Common myeloid progenitor, CD34-positive (primary cell): ENCODE measurements at regions not wholly inside any gene's neighbourhood (a gene's known extent, or its start where the extent isn't known, plus 50 kb on each side); places are given as distances from the start of the nearest gene placed in this dataset.
A peak's percentile ranks its signal among the peaks of the same experiment; 100 is the strongest.
"Not testable (repeated sequence)": the region's sequence is repeated elsewhere in the genome, so short reads cannot be mapped to it uniquely, and the experiment has no call there.

ENCODE experiments used
- CTCF ChIA-PET: fragments of 350-600 bp; sonication (Branson Sonifier 250); formaldehyde crosslinking; loops from one replicate; lab custom pipeline; 2021; ENCODE audit warnings: antibody characterized with exemption; lab: Charles Lee
- POLR2A ChIA-PET: fragments of 350-600 bp; sonication (Branson Sonifier 250); formaldehyde crosslinking; loops from one replicate; lab custom pipeline; 2021; ENCODE audit warnings: antibody characterized with exemption; lab: Charles Lee
- DNase-seq, 3 donors: peaks; one replicate each; pipeline versions ENCODE4 v3.0.0 to v3.0.0-alpha.2; 2013
- H3K27ac ChIP-seq, 2 experiments: 1 replicate in 1 of 2; 2 replicates in 1 of 2; pipeline ENCODE4 v1.7.0; 2013; ENCODE audit warnings: inconsistent platforms in 2 of 2, low read length in 2 of 2, mild to moderate bottlenecking in 2 of 2, low read depth in 1 of 2, moderate library complexity in 1 of 2; ENCODE audit not compliant: severe bottlenecking in 2 of 2, insufficient read depth in 1 of 2, poor library complexity in 1 of 2
- H3K27me3 ChIP-seq, 5 experiments: replicated peaks in 2 of 5; 1 replicate in 3 of 5; 2 replicates in 2 of 5; pipeline versions ENCODE4 v1.6.1 to v1.7.0; 2013; ENCODE audit warnings: low read length in 4 of 5, mild to moderate bottlenecking in 2 of 5, moderate library complexity in 2 of 5, inconsistent platforms in 1 of 5; ENCODE audit not compliant: insufficient read depth in 5 of 5, control insufficient read depth in 4 of 5
- H3K36me3 ChIP-seq, 4 experiments: 1 replicate in 2 of 4; 2 replicates in 2 of 4; pipeline versions ENCODE4 v1.6.1 to v1.7.0; 2013; ENCODE audit warnings: low read length in 3 of 4, control low read depth in 1 of 4, mild to moderate bottlenecking in 1 of 4; ENCODE audit not compliant: control insufficient read depth in 4 of 4, insufficient read depth in 4 of 4
- H3K4me1 ChIP-seq, 4 experiments: 1 replicate in 3 of 4; 2 replicates in 1 of 4; pipeline versions ENCODE4 v1.6.1 to v1.7.1; 2013; ENCODE audit warnings: low read length in 3 of 4, mild to moderate bottlenecking in 3 of 4, control low read depth in 1 of 4, inconsistent platforms in 1 of 4, moderate library complexity in 1 of 4; ENCODE audit not compliant: control insufficient read depth in 4 of 4, insufficient read depth in 4 of 4; ENCODE audit errors: control extremely low read depth in 1 of 4
- H3K4me3 ChIP-seq, 7 experiments: 1 replicate in 4 of 7; 2 replicates in 3 of 7; pipeline versions ENCODE4 v1.5.1 to v1.7.0; 2013; ENCODE audit warnings: mild to moderate bottlenecking in 7 of 7, low read length in 6 of 7, moderate library complexity in 6 of 7, inconsistent platforms in 2 of 7, low read depth in 2 of 7, control low read depth in 1 of 7; ENCODE audit not compliant: insufficient read depth in 4 of 7, control insufficient read depth in 1 of 7; ENCODE audit errors: extremely low read depth in 1 of 7
- H3K9me3 ChIP-seq, 5 experiments: 1 replicate in 4 of 5; 2 replicates in 1 of 5; pipeline versions ENCODE4 v1.6.1 to v1.7.1; 2013; ENCODE audit warnings: low read length in 4 of 5, mild to moderate bottlenecking in 2 of 5, inconsistent platforms in 1 of 5, low read depth in 1 of 5, moderate library complexity in 1 of 5; ENCODE audit not compliant: control insufficient read depth in 4 of 5, insufficient read depth in 2 of 5; ENCODE audit errors: control extremely low read depth in 1 of 5
- WGBS: methylation state at CpG from one replicate; pipeline ENCODE4 v1.1.5; 2013; ENCODE audit not compliant: insufficient coverage; 5-methylcytosine and 5-hydroxymethylcytosine counted together

DNA sequence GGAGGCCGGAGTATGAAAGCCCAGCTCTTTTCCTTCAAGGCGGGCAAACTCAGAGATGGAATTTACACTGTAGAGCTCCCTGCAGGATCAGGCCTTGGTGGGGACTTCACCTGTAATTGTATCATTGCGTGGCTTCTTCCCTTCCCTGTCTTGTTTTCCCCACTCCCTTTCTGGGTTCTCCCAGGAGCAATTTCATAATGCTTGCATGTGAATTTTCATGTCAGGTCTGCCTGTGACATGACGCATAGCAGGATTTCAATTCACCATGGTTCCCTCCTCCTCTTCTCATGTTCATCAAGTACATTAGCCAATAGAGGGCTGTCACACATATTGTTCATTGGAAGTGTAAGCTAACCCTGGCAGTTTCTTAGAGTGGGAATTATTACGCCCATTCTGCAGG is 197.7 kb downstream of the RPS24 start:
- Histone ChIP-seq H3K27me3 (no peaks in the 10 kb centered on the region), H3K9me3 (no peaks in the 10 kb centered on the region), H3K4me3 (no peak overlapping the region), H3K27ac (no peak overlapping the region), H3K4me1 (peaks cover 0 to 10% (median 9%) of the 10 kb centered on the region in 4 experiments), H3K36me3 (no peaks in the 10 kb centered on the region)
- ChIA-PET CTCF (interaction anchor here (0.9 to 7.4 kb wide), 6 partner anchors 10 to 166 kb away, joined by 3 to 54 read pairs (median 5); no protein-coding TSS in a partner anchor), POLR2A (no interaction called here)
- 90% methylated on average over 5 of the region's 5 CpGs for WGBS
- DNase-seq: no peak

DNA sequence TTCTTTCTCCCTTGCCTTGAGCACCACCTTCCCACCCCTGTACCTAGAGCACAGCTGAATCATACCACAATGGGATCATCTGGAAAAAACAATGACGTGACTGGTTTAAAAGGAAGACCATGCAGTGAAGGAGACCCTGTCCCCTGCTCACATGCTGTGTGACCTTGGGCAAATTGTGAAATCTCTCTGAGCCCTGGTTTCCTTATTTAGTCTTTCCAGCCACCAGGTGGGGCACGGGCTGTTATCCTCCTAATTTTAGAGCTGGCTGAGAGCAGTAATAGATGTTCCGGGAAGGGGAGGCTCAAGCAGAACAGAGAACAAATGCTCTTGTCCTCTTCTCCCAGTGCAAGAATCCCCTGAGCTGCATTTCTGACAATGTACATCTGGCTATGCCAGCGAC is 198.3 kb downstream of the RPS24 start:
- no peak overlapping the region for H3K27ac ChIP-seq
- POLR2A ChIA-PET: no interaction called here
- 90% methylated on average over 4 of the region's 4 CpGs for WGBS
- H3K4me3 ChIP-seq: no peak overlapping the region
- H3K36me3 ChIP-seq: no peaks in the 10 kb centered on the region
- peaks cover 3 to 16% (median 15%) of the 10 kb centered on the region in 4 experiments for H3K4me1 ChIP-seq
- CTCF ChIA-PET: interaction anchor here (0.9 to 7.4 kb wide), 10 partner anchors 9 to 166 kb away, joined by 3 to 54 read pairs (median 4); no protein-coding TSS in a partner anchor
- no peaks in the 10 kb centered on the region for H3K9me3 ChIP-seq
- H3K27me3 ChIP-seq: no peaks in the 10 kb centered on the region
- no peak for DNase-seq

DNA sequence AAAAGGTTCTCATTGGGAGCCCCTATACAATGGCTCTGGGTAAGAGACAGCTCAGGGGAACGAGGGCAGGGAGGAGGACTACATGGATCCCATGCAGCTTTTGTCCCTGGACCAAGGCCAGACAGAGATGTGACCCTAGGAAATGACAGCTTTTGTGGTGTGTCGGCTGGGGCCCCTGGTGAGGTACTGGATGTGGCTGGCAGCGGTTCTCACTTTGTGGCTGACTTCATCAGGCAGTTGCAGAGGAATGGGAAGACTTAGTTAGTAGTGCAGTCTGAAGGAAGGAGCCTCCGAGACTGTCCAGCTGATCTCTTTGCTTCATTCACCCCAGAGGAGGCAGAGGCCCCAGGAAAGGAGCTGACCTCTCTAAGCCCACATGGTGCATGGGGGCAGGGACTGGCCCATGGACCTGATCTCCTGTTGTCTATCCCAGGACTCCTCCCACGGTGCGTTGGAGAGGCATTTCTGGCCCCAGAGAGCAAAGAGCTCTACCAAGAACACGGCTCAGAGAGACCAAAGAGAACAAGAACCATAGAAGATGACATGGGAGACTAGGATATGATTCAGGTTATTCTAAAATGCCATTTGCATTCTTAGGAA is 202.9 kb downstream of the RPS24 start:
- Histone ChIP-seq H3K36me3 (no peaks in the 10 kb centered on the region), H3K9me3 (no peaks in the 10 kb centered on the region), H3K27ac (no peak overlapping the region), H3K27me3 (no peaks in the 10 kb centered on the region), H3K4me1 (peaks cover 6 to 20% (median 14%) of the 10 kb centered on the region in 4 experiments), H3K4me3 (peak overlapping the region in 1 of 7 experiments; percentile 26)
- ChIA-PET CTCF (interaction anchor here (0.8 to 7.4 kb wide), 13 partner anchors 9 to 960 kb away, joined by 3 to 54 read pairs (median 3); no protein-coding TSS in a partner anchor), POLR2A (interaction anchor here (0.6 to 2.4 kb wide), 5 partner anchors 8 to 66 kb away, joined by 3 to 19 read pairs (median 5); no protein-coding TSS in a partner anchor)
- WGBS: 39% methylated on average over 6 of the region's 7 CpGs
- DNase-seq: peak; percentile 76 to 91 (median 90)

DNA sequence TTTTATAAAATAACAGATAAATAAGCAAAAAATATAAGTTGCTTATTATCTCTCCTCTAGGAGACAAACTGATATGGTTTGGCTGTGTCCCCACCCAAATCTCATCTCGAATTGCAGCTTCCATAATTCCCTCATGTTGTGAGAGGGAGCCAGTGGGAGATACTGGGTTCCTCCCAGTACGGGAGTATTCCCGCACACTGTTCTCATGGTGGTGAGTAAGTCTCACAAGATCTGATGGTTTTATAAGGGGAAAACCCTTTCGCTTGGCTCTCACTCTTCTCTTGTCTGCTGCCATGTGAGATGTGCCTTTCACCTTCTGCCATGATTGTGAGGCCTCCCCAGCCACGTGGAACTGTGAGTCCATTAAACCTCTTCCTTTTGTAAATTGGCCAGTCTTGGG is 204.3 kb downstream of the RPS24 start:
- WGBS: 86% methylated on average over 5 of the region's 5 CpGs
- H3K36me3 ChIP-seq, DNase-seq, H3K27me3 ChIP-seq, H3K4me3 ChIP-seq, H3K9me3 ChIP-seq, H3K27ac ChIP-seq: not testable (repeated sequence)
- ChIA-PET CTCF (interaction anchor here (1.7 to 7.4 kb wide), 2 partner anchors 11 to 23 kb away, joined by 5 to 54 read pairs; no protein-coding TSS in a partner anchor), POLR2A (interaction anchor here (2.4 kb wide), 1 partner anchor 11 kb away, joined by 19 read pairs; no protein-coding TSS in a partner anchor)
- H3K4me1 ChIP-seq: peaks cover 6 to 17% (median 14%) of the 10 kb centered on the region in 4 experiments

DNA sequence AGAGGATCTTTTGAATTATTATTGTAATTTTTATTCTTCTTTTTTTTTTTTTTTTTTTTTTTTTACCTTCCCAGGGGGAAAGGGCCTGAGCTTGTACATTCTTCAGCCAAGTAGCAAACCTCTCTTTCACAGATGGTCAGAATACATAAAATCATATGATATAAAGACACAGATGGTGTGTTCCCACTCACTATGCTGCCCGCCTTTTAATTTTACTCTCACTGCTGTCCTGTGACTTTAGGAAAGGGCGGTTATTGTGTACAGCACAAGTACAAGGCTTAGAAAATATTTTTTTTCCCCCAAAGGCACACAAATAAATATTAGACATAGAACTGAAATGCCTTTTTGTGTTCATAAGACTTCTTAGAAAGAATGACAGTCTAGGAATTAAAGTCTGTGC is 213.6 kb downstream of the RPS24 start:
- no peak overlapping the region for H3K27ac ChIP-seq
- WGBS: no CpG with 5 or more reads among the region's 2 CpGs

DNA sequence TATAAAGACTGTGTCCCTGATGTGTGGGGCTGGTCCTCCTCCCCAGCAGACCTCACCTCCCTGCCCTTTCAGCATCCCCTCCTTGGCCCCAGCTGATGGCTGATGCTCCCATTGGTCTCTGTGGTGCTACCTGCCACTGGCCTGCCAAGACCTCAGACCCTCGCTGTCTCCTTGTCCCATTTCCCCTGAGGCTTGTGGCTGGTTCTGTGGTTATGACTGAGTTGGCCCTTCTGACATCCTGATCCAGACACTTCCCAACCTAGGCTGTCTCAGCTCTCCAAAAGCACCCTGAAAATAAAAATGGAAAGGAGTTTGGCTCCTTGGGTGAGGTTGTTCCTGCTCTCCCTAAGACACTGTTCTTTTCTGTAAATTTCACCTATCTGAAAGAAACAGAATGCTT is 214.2 kb downstream of the RPS24 start:
- Histone ChIP-seq H3K4me3 (no peak overlapping the region), H3K4me1 (peaks cover 7 to 48% (median 44%) of the 10 kb centered on the region in 4 experiments), H3K27ac (no peak overlapping the region), H3K27me3 (no peaks in the 10 kb centered on the region), H3K36me3 (no peaks in the 10 kb centered on the region), H3K9me3 (peaks cover 0 to 11% (median 5%) of the 10 kb centered on the region in 5 experiments)
- ChIA-PET CTCF (interaction anchor here (0.7 to 5.0 kb wide), 6 partner anchors 12 to 207 kb away, joined by 3 to 54 read pairs (median 4); no protein-coding TSS in a partner anchor), POLR2A (interaction anchor here (3.3 kb wide), 1 partner anchor 11 kb away, joined by 19 read pairs; no protein-coding TSS in a partner anchor)
- WGBS: 0% methylated on average over 1 of the region's 1 CpG
- DNase-seq: no peak

More for the DNA sequence above, 213.6 kb downstream of the RPS24 start:
- Histone ChIP-seq H3K4me3 (no peak overlapping the region), H3K36me3 (no peaks in the 10 kb centered on the region), H3K27me3 (no peaks in the 10 kb centered on the region), H3K4me1 (peaks cover 7 to 48% (median 44%) of the 10 kb centered on the region in 4 experiments), H3K9me3 (peaks cover 0 to 12% (median 6%) of the 10 kb centered on the region in 5 experiments)
- POLR2A ChIA-PET: no interaction called here
- CTCF ChIA-PET: interaction anchor here (0.7 to 5.0 kb wide), 4 partner anchors 13 to 207 kb away, joined by 3 to 54 read pairs (median 4); no protein-coding TSS in a partner anchor
- DNase-seq: no peak
